ENCODE measurements at regions not wholly inside any gene's neighbourhood (a gene's known extent, or its start where the extent isn't known, plus 50 kb on each side); places are given as distances from the start of the nearest gene placed in this dataset.

DNA sequence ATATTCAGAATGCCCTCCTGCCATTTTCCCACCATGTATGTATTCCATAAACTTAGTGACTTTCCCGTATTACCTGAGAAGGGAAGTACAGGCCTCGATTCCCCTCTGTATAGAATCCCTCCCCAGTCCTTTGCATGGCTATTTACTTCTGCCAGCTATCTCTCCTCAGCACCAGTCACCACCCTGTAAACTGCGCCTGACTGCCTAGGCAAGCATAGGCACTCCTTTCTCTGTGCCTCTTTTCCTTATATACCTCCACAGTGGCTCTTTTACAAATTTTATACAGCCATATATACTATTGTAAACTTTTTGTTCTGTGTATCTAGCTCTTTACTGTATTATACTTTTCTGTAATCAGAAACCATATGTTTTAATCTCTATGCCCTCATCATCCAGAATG lies 130.9 kb upstream of the TET2 start:
- Histone ChIP-seq H3K4me1 (ENCODE audit: insufficient read depth, low read length, poor library complexity, severe bottlenecking) (no peaks in the 10 kb centered on the region), H3K9me2 (replicated peaks; ENCODE audit: low read depth, low read length) (no peaks in the 10 kb centered on the region)

GRCh38 chr4:105022811-105023667 lies 123.6 kb upstream of the TET2 start:
- no peak overlapping the region for H3K4me2 ChIP-seq (ENCODE audit: low read depth, low read length, poor library complexity, severe bottlenecking)
- H3K9me3 ChIP-seq (ENCODE audit: insufficient read depth, low read depth, low read length): no peaks in the 10 kb centered on the region
- no peaks in the 10 kb centered on the region for H3F3A ChIP-seq (ENCODE audit: low read depth)
- no peaks in the 10 kb centered on the region for H3K9me2 ChIP-seq (replicated peaks; ENCODE audit: low read depth, low read length)
- no peaks in the 10 kb centered on the region for H3K79me2 ChIP-seq (ENCODE audit: insufficient read depth, low read length)
- H3K4me1 ChIP-seq (ENCODE audit: insufficient read depth, low read length, poor library complexity, severe bottlenecking): no peaks in the 10 kb centered on the region
- no peaks in the 10 kb centered on the region for H4K20me1 ChIP-seq (ENCODE audit: insufficient read depth, low read length, poor library complexity, severe bottlenecking)
- H3K36me3 ChIP-seq (ENCODE audit: insufficient read depth, low read length): no peaks in the 10 kb centered on the region
- TF ChIP-seq, protein P1, sequence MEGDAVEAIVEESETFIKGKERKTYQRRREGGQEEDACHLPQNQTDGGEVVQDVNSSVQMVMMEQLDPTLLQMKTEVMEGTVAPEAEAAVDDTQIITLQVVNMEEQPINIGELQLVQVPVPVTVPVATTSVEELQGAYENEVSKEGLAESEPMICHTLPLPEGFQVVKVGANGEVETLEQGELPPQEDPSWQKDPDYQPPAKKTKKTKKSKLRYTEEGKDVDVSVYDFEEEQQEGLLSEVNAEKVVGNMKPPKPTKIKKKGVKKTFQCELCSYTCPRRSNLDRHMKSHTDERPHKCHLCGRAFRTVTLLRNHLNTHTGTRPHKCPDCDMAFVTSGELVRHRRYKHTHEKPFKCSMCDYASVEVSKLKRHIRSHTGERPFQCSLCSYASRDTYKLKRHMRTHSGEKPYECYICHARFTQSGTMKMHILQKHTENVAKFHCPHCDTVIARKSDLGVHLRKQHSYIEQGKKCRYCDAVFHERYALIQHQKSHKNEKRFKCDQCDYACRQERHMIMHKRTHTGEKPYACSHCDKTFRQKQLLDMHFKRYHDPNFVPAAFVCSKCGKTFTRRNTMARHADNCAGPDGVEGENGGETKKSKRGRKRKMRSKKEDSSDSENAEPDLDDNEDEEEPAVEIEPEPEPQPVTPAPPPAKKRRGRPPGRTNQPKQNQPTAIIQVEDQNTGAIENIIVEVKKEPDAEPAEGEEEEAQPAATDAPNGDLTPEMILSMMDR (conservative IDR thresholded peaks at IDR 0.05; ENCODE audit: low read length): no peak
- TF ChIP-seq EZH2phosphoT487 (IDR thresholded peaks at IDR 0.05; ENCODE audit: borderline replicate concordance): no peak
- H3K4me3 ChIP-seq (ENCODE audit: low read length, poor library complexity, severe bottlenecking): no peak overlapping the region
- no peak overlapping the region for H3K9ac ChIP-seq (ENCODE audit: low read depth, low read length, poor library complexity, severe bottlenecking)
- H2AFZ ChIP-seq (ENCODE audit: low read length): no peak overlapping the region
- H3K27me3 ChIP-seq (ENCODE audit: insufficient read depth, low read length, poor library complexity, severe bottlenecking): no peaks in the 10 kb centered on the region

More for the DNA sequence above, 130.9 kb upstream of the TET2 start:
- no peaks in the 10 kb centered on the region for H3K27me3 ChIP-seq (ENCODE audit: insufficient read depth, low read length, poor library complexity, severe bottlenecking)
- no peaks in the 10 kb centered on the region for H3F3A ChIP-seq (ENCODE audit: low read depth)
- no peaks in the 10 kb centered on the region for H3K9me3 ChIP-seq (ENCODE audit: insufficient read depth, low read depth, low read length)
- H3K79me2 ChIP-seq (ENCODE audit: insufficient read depth, low read length): no peaks in the 10 kb centered on the region
- H3K36me3 ChIP-seq (ENCODE audit: insufficient read depth, low read length): no peaks in the 10 kb centered on the region
- TF ChIP-seq, protein P1 (conservative IDR thresholded peaks at IDR 0.05; ENCODE audit: low read length): no peak
- no peak for TF ChIP-seq EZH2phosphoT487 (IDR thresholded peaks at IDR 0.05; ENCODE audit: borderline replicate concordance)
- H2AFZ ChIP-seq (ENCODE audit: low read length): no peak overlapping the region
- H3K4me2 ChIP-seq (ENCODE audit: low read depth, low read length, poor library complexity, severe bottlenecking): no peak overlapping the region
- H3K9ac ChIP-seq (ENCODE audit: low read depth, low read length, poor library complexity, severe bottlenecking): no peak overlapping the region
- H3K4me3 ChIP-seq (ENCODE audit: low read length, poor library complexity, severe bottlenecking): no peak overlapping the region
- no peaks in the 10 kb centered on the region for H4K20me1 ChIP-seq (ENCODE audit: insufficient read depth, low read length, poor library complexity, severe bottlenecking)

DNA sequence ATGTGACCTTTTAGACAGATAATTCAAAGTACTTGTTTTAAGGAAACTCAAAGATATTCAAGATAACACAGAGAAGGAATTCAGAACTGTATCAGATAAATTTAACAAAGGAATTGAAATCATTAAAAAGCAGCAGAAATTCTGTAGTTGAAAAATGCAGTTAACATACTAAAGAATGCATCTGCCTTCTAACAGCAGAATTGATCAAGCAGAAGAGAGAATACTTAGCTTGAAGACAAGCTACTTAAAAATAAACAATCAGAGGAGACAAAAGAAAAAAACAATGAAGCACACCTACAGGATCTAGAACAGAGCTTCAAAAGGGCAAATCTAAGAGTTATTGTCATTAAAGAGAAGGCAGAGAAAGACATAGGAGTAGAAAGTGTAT lies 123.0 kb upstream of the TET2 start:
- H3K9me3 ChIP-seq (ENCODE audit: insufficient read depth, low read depth, low read length): no peaks in the 10 kb centered on the region
- no peak overlapping the region for H3K4me2 ChIP-seq (ENCODE audit: low read depth, low read length, poor library complexity, severe bottlenecking)
- H3K36me3 ChIP-seq (ENCODE audit: insufficient read depth, low read length): no peaks in the 10 kb centered on the region
- no peak overlapping the region for H3K9ac ChIP-seq (ENCODE audit: low read depth, low read length, poor library complexity, severe bottlenecking)
- H3K4me3 ChIP-seq (ENCODE audit: low read length, poor library complexity, severe bottlenecking): no peak overlapping the region
- H3K27me3 ChIP-seq (ENCODE audit: insufficient read depth, low read length, poor library complexity, severe bottlenecking): no peaks in the 10 kb centered on the region
- H3K9me2 ChIP-seq (replicated peaks; ENCODE audit: low read depth, low read length): no peaks in the 10 kb centered on the region
- TF ChIP-seq, protein P1 (conservative IDR thresholded peaks at IDR 0.05; ENCODE audit: low read length): no peak
- TF ChIP-seq EZH2phosphoT487 (IDR thresholded peaks at IDR 0.05; ENCODE audit: borderline replicate concordance): no peak
- H2AFZ ChIP-seq (ENCODE audit: low read length): no peak overlapping the region
- H3F3A ChIP-seq (ENCODE audit: low read depth): no peaks in the 10 kb centered on the region
- no peaks in the 10 kb centered on the region for H3K4me1 ChIP-seq (ENCODE audit: insufficient read depth, low read length, poor library complexity, severe bottlenecking)
- H3K79me2 ChIP-seq (ENCODE audit: insufficient read depth, low read length): no peaks in the 10 kb centered on the region
- H4K20me1 ChIP-seq (ENCODE audit: insufficient read depth, low read length, poor library complexity, severe bottlenecking): no peaks in the 10 kb centered on the region

All from Loucy (cell line).